Sigmoid colon (tissue), 6 donors: ENCODE measurements at regions not wholly inside any gene's neighbourhood (a gene's known extent, or its start where the extent isn't known, plus 50 kb on each side); places are given as distances from the start of the nearest gene placed in this dataset.

Experiments
- DNase-seq: peaks from one replicate; pipeline ENCODE4 v3.0.0-alpha.2; 2019
- H3K27ac ChIP-seq, 4 donors: fragments of 200-600 bp; sonication (generic); one replicate each; pipeline ENCODE4 v1.5.1; 2016 to 2019; ENCODE audit warnings: mild to moderate bottlenecking in 1 of 4
- H3K27me3 ChIP-seq, 3 donors: fragments of 200-600 bp; sonication (generic); one replicate each; pipeline ENCODE4 v1.5.1; 2019; ENCODE audit warnings: mild to moderate bottlenecking in 1 of 3
- H3K36me3 ChIP-seq, 4 donors: fragments of 200-600 bp; sonication (generic); one replicate each; pipeline ENCODE4 v1.5.1; 2016 to 2019
- H3K4me1 ChIP-seq, 4 donors: fragments of 200-600 bp; sonication (generic); one replicate each; pipeline ENCODE4 v1.5.1; 2017 to 2019
- H3K4me3 ChIP-seq, 4 donors: fragments of 200-600 bp; sonication (generic); one replicate each; pipeline ENCODE4 v1.5.1; 2017 to 2019; ENCODE audit warnings: mild to moderate bottlenecking in 2 of 4, moderate library complexity in 1 of 4
- H3K9me3 ChIP-seq, 4 donors: fragments of 200-600 bp in 3 of 4; sonication (generic) in 3 of 4; one replicate each; pipeline versions ENCODE4 v1.5.1 to v1.6.1; 2013 to 2019
- EP300 ChIP-seq, 4 donors: sonication (generic); formaldehyde crosslinking; IDR thresholded peaks; one replicate each; pipeline ENCODE4 v1.6.1; 2017; ENCODE audit warnings: antibody characterized with exemption in 4 of 4
- POLR2A ChIP-seq, 2 donors: fragments of 450-650 bp; IDR thresholded peaks; one replicate each; pipeline ENCODE4 v1.6.1; 2016; ENCODE audit warnings: antibody characterized with exemption in 2 of 2, mild to moderate bottlenecking in 2 of 2, moderate library complexity in 2 of 2
- POLR2AphosphoS5 ChIP-seq, 4 donors: sonication (generic); formaldehyde crosslinking; IDR thresholded peaks; one replicate each; pipeline ENCODE4 v1.6.1; 2017; ENCODE audit warnings: antibody characterized with exemption in 4 of 4
- WGBS, 2 donors: extraction: QIAGEN DNeasy Blood & Tissue Kit; methylation state at CpG; one replicate each; pipeline ENCODE4 v1.1.7; 2013; 5-methylcytosine and 5-hydroxymethylcytosine counted together
- intact Hi-C: fragments of 100-400 bp; cut with DNase I; formaldehyde crosslinking; loops from one replicate; pipeline ENCODE4 v1.15.1; 2023
- TF ChIP-seq, protein P1 (sequence below), 4 experiments: fragments of 450-650 bp in 3 of 4; fragments of 200-600 bp in 1 of 4; IDR thresholded peaks; one replicate each; pipeline ENCODE4 v1.5.1; 2016 to 2019; ENCODE audit warnings: antibody characterized with exemption in 4 of 4, mild to moderate bottlenecking in 3 of 4, moderate library complexity in 2 of 4
- donor health status: healthy with polysubstance abuse.
- donor health status: healthy.

DNA sequence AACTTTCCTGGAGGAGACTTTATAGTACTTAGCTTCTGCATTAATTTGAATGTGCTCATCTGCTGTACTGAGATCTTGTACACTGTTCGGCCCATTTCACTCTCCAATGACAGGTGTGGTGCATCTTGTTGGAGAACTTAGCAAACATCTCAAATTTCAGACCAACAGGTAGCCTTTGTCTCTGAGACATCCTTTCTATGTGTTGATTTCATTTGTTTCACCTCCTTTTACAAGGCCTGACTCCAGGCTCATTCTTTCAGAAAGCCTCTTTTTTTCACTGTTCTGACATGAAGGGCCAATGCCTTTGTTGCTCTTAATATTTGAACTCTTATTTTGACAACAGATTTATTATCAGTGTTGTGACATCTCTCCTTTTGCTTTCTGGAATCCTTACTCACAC, 271.8 kb upstream of the FANCL start:
- TF ChIP-seq POLR2AphosphoS5 (IDR thresholded peaks at IDR 0.05) (no peak), POLR2A (IDR thresholded peaks at IDR 0.05) (no peak), EP300 (IDR thresholded peaks at IDR 0.05) (no peak)
- TF ChIP-seq, protein P1, sequence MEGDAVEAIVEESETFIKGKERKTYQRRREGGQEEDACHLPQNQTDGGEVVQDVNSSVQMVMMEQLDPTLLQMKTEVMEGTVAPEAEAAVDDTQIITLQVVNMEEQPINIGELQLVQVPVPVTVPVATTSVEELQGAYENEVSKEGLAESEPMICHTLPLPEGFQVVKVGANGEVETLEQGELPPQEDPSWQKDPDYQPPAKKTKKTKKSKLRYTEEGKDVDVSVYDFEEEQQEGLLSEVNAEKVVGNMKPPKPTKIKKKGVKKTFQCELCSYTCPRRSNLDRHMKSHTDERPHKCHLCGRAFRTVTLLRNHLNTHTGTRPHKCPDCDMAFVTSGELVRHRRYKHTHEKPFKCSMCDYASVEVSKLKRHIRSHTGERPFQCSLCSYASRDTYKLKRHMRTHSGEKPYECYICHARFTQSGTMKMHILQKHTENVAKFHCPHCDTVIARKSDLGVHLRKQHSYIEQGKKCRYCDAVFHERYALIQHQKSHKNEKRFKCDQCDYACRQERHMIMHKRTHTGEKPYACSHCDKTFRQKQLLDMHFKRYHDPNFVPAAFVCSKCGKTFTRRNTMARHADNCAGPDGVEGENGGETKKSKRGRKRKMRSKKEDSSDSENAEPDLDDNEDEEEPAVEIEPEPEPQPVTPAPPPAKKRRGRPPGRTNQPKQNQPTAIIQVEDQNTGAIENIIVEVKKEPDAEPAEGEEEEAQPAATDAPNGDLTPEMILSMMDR (IDR thresholded peaks at IDR 0.05) = no peak
- Histone ChIP-seq H3K36me3 (no peaks in the 10 kb centered on the region), H3K27ac (no peak overlapping the region), H3K4me3 (no peak overlapping the region), H3K4me1 (no peaks in the 10 kb centered on the region), H3K9me3 (no peaks in the 10 kb centered on the region), H3K27me3 (no peaks in the 10 kb centered on the region)
- 83 to 87% methylated on average over 1 of the region's 1 CpG for WGBS, 2 donors
- no peak for DNase-seq
- intact Hi-C loops = no loop called here

DNA sequence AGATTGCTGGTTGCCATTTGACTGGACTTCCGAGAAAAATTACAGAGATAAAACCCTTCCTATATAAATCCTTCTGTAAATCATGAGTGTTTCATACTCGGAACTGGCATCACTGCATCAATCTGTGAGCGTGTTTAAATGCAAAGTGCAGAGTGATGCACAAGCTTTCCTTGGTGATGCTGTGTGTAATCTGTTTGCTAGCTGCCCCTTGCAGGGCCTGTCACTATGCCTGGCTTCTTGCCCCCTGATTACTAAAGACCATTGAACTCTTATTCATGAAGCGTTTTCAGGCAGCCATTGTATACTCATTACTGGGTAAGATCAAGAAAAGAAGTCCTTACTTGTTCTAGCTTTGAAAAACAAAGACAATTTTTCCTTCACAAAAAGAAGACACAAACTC, 266.9 kb upstream of the FANCL start:
- no peaks in the 10 kb centered on the region for H3K36me3 ChIP-seq
- TF ChIP-seq POLR2AphosphoS5 (IDR thresholded peaks at IDR 0.05) (no peak), POLR2A (IDR thresholded peaks at IDR 0.05) (no peak)
- no peaks in the 10 kb centered on the region for H3K27me3 ChIP-seq
- intact Hi-C loops = no loop called here
- H3K9me3 ChIP-seq = no peaks in the 10 kb centered on the region
- no peak overlapping the region for H3K27ac ChIP-seq
- WGBS, 2 donors = 75 to 79% methylated on average over 4 of the region's 4 CpGs
- H3K4me3 ChIP-seq = no peak overlapping the region
- DNase-seq = no peak
- no peaks in the 10 kb centered on the region for H3K4me1 ChIP-seq

DNA sequence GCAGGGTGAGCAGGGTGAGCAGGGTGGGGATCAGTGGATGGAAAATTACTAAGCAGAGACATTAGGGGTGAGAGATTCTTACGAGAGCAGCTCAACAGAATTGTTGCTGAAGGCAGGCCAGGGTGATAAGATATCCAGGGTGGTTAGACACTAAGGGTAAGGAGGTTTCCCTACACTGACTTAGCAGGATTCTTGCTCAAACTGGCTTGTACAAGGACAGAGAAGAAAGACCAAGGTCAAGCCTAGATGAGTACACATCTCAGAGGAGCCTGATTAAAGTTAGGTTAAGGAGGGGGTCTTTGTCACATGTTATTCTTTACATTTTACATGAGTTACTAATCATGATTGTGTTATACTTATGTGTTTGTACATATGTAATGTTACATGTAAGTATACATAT, 262.8 kb upstream of the FANCL start:
- no peak for DNase-seq
- Histone ChIP-seq H3K9me3 (no peaks in the 10 kb centered on the region), H3K27me3 (no peaks in the 10 kb centered on the region), H3K4me3 (no peak overlapping the region), H3K36me3 (no peaks in the 10 kb centered on the region), H3K27ac (no peak overlapping the region), H3K4me1 (no peaks in the 10 kb centered on the region)
- intact Hi-C loops = no loop called here
- TF ChIP-seq, protein P1 (IDR thresholded peaks at IDR 0.05) = no peak
- TF ChIP-seq EP300 (IDR thresholded peaks at IDR 0.05) (no peak), POLR2AphosphoS5 (IDR thresholded peaks at IDR 0.05) (no peak), POLR2A (IDR thresholded peaks at IDR 0.05) (no peak)
- 87 to 95% methylated on average over 1 of the region's 1 CpG for WGBS, 2 donors

DNA sequence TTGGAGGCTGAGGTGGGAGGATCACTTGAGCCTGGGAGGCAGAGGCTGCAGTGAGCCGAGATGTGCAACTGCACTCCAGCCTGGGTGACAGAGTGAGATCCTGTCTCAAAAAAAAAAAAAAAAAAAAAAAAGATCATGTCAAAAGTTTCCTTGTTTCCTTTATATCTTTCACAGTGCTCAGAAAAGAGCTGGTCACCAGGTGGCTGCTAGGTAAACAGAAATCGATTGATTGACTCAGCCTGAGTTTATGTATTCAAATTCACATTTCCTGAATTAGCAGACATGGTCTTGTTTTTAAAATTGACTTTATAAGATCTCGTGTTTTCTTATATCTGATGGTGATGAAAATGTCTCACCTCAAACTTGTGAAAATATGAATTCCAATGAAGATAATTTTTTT, 261.8 kb upstream of the FANCL start:
- WGBS, 2 donors = 41 to 71% methylated on average over 3 of the region's 3 CpGs
- intact Hi-C loops = no loop called here

DNA sequence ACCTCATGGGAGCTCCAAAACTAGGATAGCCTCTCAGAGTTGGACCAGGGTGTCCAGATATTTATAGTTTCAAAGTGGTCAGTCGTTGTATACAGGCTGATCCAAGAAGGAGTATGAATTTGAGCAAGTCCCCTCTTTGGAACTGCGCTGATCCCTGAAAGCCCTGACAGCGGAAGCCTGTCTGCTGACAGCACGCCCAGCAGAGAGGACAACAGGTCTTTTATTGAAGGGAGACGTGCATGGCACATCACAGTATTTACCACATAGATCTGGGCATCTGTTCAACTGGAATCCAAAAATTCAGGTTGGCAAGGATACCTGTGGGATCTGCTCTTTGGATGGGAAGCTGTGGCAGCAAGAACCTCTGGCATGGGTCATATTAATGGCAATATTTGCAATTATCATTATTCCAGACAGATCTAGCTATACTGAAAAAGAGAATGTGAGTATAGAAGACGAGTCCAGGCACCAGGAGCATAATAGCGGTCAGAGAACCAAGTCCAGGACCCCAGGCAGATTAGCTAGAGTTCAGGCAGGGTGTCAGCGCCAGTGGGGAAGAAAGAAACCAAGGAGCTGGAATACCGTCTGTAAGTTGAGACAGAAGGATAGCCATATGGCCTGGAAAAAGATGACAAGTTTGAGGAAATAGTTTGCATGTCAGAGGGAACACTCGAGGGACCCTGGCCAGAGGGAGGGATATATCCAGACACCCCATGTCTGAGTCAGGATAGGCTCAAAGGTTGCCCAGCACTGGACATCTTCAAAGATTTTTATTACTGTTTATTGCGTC, 260.4 kb upstream of the FANCL start:
- Histone ChIP-seq H3K9me3 (no peaks in the 10 kb centered on the region), H3K36me3 (no peaks in the 10 kb centered on the region), H3K27me3 (no peaks in the 10 kb centered on the region), H3K27ac (no peak overlapping the region), H3K4me3 (no peak overlapping the region), H3K4me1 (no peaks in the 10 kb centered on the region)
- WGBS, 2 donors = 79 to 87% methylated on average over 11 of the region's 11 CpGs
- intact Hi-C loops = no loop called here
- TF ChIP-seq, protein P1 (IDR thresholded peaks at IDR 0.05) = no peak
- no peak for TF ChIP-seq POLR2AphosphoS5 (IDR thresholded peaks at IDR 0.05)
- TF ChIP-seq EP300 (IDR thresholded peaks at IDR 0.05) = no peak
- no peak for TF ChIP-seq POLR2A (IDR thresholded peaks at IDR 0.05)
- DNase-seq = no peak

More for the DNA sequence above, 261.8 kb upstream of the FANCL start:
- Histone ChIP-seq H3K4me1 (no peaks in the 10 kb centered on the region), H3K36me3 (no peaks in the 10 kb centered on the region), H3K9me3 (no peaks in the 10 kb centered on the region), H3K27ac (no peak overlapping the region), H3K4me3 (no peak overlapping the region), H3K27me3 (no peaks in the 10 kb centered on the region)
- TF ChIP-seq, protein P1 (IDR thresholded peaks at IDR 0.05) = no peak
- TF ChIP-seq POLR2AphosphoS5 (IDR thresholded peaks at IDR 0.05) (no peak), EP300 (IDR thresholded peaks at IDR 0.05) (no peak), POLR2A (IDR thresholded peaks at IDR 0.05) (no peak)
- no peak for DNase-seq
